ENCODE measurements at regions not wholly inside any gene's neighbourhood (a gene's known extent, or its start where the extent isn't known, plus 50 kb on each side); places are given as distances from the start of the nearest gene placed in this dataset.
"Not testable (repeated sequence)": the region's sequence is repeated elsewhere in the genome, so short reads cannot be mapped to it uniquely, and the experiment has no call there.

DNA sequence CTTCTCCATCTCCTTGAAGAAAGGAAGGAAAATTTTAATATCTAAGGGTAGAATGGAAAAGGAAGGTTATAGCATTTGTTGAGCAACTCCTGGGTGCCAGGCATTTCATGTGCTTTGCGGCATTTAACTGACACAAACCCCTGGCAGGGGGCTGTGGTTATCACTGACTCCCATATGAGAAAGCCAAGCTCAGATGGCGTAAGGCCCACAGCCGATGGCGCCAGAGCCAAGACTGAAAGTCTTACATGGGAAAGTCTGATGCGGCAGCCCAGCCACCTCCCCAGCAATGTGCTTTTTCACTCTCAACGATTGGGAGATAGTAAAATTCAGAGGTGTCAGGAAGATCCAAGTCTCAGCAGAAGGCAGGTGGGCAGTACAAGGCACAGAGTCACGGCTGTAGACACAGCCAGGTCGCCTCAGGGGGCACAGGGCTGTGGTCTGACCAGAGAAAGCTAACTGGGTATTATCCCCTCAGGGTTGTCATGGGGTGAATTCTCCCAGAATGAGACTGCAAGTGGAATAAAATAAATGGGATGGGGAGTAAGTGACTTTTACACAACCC lies 324.2 kb upstream of the NCKAP5 start:
- Mint-ChIP-seq H3K36me3 (ENCODE audit: low read depth) (no peaks in the 10 kb centered on the region), H3K27me3 (ENCODE audit: low read depth) (peaks cover 2% of the 10 kb centered on the region), H3K27ac (ENCODE audit: unreplicated experiment) (no peak overlapping the region), H3K4me1 (no peaks in the 10 kb centered on the region), H3K9me3 (no peaks in the 10 kb centered on the region), H3K4me3 (no peak overlapping the region)
- TF ChIP-seq, protein P1, sequence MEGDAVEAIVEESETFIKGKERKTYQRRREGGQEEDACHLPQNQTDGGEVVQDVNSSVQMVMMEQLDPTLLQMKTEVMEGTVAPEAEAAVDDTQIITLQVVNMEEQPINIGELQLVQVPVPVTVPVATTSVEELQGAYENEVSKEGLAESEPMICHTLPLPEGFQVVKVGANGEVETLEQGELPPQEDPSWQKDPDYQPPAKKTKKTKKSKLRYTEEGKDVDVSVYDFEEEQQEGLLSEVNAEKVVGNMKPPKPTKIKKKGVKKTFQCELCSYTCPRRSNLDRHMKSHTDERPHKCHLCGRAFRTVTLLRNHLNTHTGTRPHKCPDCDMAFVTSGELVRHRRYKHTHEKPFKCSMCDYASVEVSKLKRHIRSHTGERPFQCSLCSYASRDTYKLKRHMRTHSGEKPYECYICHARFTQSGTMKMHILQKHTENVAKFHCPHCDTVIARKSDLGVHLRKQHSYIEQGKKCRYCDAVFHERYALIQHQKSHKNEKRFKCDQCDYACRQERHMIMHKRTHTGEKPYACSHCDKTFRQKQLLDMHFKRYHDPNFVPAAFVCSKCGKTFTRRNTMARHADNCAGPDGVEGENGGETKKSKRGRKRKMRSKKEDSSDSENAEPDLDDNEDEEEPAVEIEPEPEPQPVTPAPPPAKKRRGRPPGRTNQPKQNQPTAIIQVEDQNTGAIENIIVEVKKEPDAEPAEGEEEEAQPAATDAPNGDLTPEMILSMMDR (conservative IDR thresholded peaks at IDR 0.05) = no peak
- DNase-seq (ENCODE audit: low read depth, low spot score) = no peak

DNA sequence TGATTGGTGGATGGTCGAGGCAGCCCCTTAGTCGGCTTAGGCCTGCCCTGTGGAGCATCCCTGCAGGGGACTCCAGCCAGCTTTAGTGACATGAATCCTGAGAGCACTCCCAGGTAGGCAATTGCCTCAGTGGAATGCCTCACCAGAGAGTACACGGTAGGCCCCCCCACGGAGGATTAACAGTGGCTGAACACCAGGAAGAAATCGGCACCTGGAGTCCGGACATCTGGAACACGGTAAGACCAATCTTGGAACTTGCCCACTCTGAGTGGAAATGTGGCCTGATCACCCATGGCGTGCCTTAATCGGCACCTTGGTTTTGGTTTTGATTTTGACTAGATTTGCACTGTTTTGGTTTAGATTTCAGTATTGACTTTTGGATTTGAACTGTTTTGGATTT lies 326.2 kb upstream of the NCKAP5 start:
- Mint-ChIP-seq H3K27ac (ENCODE audit: unreplicated experiment) (no peak overlapping the region), H3K36me3 (ENCODE audit: low read depth) (no peaks in the 10 kb centered on the region), H3K4me1 (no peaks in the 10 kb centered on the region), H3K4me3 (no peak overlapping the region), H3K27me3 (ENCODE audit: low read depth) (peaks cover 2% of the 10 kb centered on the region), H3K9me3 (peaks cover 7% of the 10 kb centered on the region)
- DNase-seq (ENCODE audit: low read depth, low spot score) = no peak
- TF ChIP-seq, protein P1 (conservative IDR thresholded peaks at IDR 0.05) = no peak

DNA sequence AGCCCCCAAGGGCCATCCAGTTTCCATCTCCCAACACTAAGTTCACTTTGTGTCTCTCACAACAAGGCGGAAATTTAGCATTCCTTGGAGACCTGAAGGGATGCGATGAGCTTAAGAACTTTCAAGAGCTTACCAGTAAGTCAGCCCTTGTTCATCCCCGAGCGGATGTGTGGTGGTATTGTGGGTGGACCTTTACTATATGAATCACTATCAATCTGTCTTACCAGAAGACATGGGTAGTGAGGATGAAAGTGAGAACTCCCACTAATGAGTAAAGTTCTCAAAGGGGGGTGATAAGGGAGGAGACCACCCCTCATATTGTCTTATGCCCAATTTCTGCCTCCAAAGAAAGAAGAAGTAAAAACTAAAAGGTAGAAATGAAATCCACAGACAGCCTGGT lies 329.6 kb upstream of the NCKAP5 start:
- H3K27me3 Mint-ChIP-seq (ENCODE audit: low read depth); H3K36me3 Mint-ChIP-seq (ENCODE audit: low read depth); DNase-seq (ENCODE audit: low read depth, low spot score); H3K4me1 Mint-ChIP-seq; H3K4me3 Mint-ChIP-seq; H3K27ac Mint-ChIP-seq (ENCODE audit: unreplicated experiment): not testable (repeated sequence)
- H3K9me3 Mint-ChIP-seq = peaks cover 10% of the 10 kb centered on the region

DNA sequence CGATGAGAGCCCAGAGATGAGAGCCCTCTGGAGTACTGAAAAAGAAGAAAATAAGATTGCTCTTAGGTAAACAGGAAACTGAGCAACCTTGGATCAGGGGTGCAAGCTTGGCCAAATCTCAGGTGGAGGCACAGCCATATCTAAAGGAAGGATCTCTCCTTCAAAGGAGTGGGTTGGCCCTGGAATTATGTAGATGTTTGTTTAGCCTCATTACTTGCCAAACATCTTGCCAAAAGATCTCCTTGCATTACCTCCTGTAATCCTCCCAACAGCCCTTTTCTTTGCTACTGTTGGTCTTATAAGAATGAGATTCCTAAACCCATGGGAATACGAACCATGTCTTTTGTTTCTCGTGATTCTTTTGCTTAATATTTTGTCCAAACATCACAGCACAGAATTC lies 332.6 kb upstream of the NCKAP5 start:
- H3K9me3 Mint-ChIP-seq = peaks cover 10% of the 10 kb centered on the region
- no peaks in the 10 kb centered on the region for H3K36me3 Mint-ChIP-seq (ENCODE audit: low read depth)
- H3K4me1 Mint-ChIP-seq = no peaks in the 10 kb centered on the region
- TF ChIP-seq, protein P1 (conservative IDR thresholded peaks at IDR 0.05) = no peak
- DNase-seq (ENCODE audit: low read depth, low spot score) = no peak
- no peak overlapping the region for H3K27ac Mint-ChIP-seq (ENCODE audit: unreplicated experiment)
- H3K27me3 Mint-ChIP-seq (ENCODE audit: low read depth) = no peaks in the 10 kb centered on the region
- H3K4me3 Mint-ChIP-seq = no peak overlapping the region

DNA sequence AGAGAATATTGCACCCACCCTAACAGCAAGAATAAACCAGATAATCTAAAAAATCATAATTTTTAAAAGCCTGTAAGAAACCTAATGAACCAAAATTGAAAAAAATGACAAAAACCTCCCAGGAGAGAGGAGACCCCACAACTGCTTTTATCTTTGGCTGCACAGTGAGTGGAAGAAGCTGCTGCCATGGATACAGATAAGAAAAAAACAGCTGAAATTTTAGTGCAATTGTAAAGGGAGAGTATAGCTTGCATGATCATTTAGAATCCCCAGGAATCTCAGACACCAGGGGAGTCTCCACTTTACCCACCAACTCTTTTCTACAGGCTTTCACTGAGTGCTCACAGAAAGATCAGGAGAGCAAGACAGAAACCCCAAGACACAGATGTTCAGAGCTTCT lies 338.1 kb upstream of the NCKAP5 start:
- TF ChIP-seq, protein P1 (conservative IDR thresholded peaks at IDR 0.05) = no peak
- DNase-seq (ENCODE audit: low read depth, low spot score) = no peak
- peaks cover 4% of the 10 kb centered on the region for H3K9me3 Mint-ChIP-seq
- peaks cover 7% of the 10 kb centered on the region for H3K36me3 Mint-ChIP-seq (ENCODE audit: low read depth)
- H3K4me1 Mint-ChIP-seq = no peaks in the 10 kb centered on the region
- no peaks in the 10 kb centered on the region for H3K27me3 Mint-ChIP-seq (ENCODE audit: low read depth)
- H3K4me3 Mint-ChIP-seq = no peak overlapping the region
- H3K27ac Mint-ChIP-seq (ENCODE audit: unreplicated experiment) = no peak overlapping the region

DNA sequence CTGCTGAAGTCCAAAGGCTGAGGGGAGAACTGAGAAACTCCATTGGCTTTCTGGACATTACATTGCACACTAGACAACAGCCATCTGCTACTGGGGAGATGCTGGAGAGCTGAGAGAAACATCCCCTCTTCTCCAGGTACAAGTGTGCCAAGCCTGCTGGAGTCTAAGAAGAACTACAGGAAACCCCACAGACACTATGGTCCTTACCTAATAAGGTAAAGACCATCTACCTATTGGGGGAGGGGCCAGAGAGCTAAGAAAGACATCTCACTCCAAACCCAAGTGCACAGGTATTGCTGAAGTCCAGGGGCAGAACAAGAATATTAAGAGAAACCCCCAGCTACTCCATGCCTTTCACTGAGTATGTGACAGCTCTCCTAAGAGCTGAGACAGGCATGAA lies 338.7 kb upstream of the NCKAP5 start:
- Mint-ChIP-seq H3K4me3 (no peak overlapping the region), H3K27me3 (ENCODE audit: low read depth) (no peaks in the 10 kb centered on the region), H3K27ac (ENCODE audit: unreplicated experiment) (no peak overlapping the region), H3K9me3 (peaks cover 4% of the 10 kb centered on the region), H3K4me1 (no peaks in the 10 kb centered on the region), H3K36me3 (ENCODE audit: low read depth) (peaks cover 7% of the 10 kb centered on the region)
- TF ChIP-seq, protein P1 (conservative IDR thresholded peaks at IDR 0.05) = no peak
- DNase-seq (ENCODE audit: low read depth, low spot score) = no peak

All from neural crest cell (in vitro differentiated cells).